Pancreas (tissue), 10 donors: ENCODE measurements at regions not wholly inside any gene's neighbourhood (a gene's known extent, or its start where the extent isn't known, plus 50 kb on each side); places are given as distances from the start of the nearest gene placed in this dataset.

ENCODE experiments used
- ATAC-seq, 4 donors: fragments of 200-7000 bp; cut with Tn5 transposase; one replicate each; pipeline versions ENCODE4 v1.8.0 to v1.9.1; 2020; ENCODE audit warnings: mild to moderate bottlenecking in 4 of 4, moderate library complexity in 4 of 4
- DNase-seq, 6 donors: peaks; one replicate each; pipeline ENCODE4 v3.0.0-alpha.2; 2020
- FAIRE-seq: peaks from 2 replicates; lab custom pipeline; 2012; peaks lifted over from hg19 to GRCh38; lab: Jason Lieb, UNC
- H3K27ac ChIP-seq, 4 donors: fragments of 200-600 bp; sonication (generic); 1 replicate in 3 of 4; 2 replicates in 1 of 4; pipeline versions ENCODE4 v1.5.0 to v1.8.0; 2020
- H3K27me3 ChIP-seq, 4 donors: fragments of 200-600 bp; one replicate each; pipeline ENCODE4 v1.8.0; 2021
- H3K36me3 ChIP-seq, 3 donors: fragments of 200-600 bp; sonication (generic) in 1 of 3; one replicate each; pipeline versions ENCODE4 v1.5.0 to v1.8.0; 2020 to 2021
- H3K4me1 ChIP-seq, 3 donors: fragments of 200-600 bp; one replicate each; pipeline ENCODE4 v1.8.0; 2021
- H3K4me3 ChIP-seq, 4 donors: fragments of 200-600 bp; sonication (generic) in 2 of 4; one replicate each; pipeline versions ENCODE4 v1.5.0 to v1.8.0; 2020 to 2021
- H3K9me3 ChIP-seq, 4 donors: fragments of 200-600 bp; one replicate each; pipeline ENCODE4 v1.8.0; 2021
- WGBS, 2 donors: extraction: QIAGEN DNeasy Blood & Tissue Kit; methylation state at CpG; one replicate each; pipeline ENCODE4 v1.1.7; 2013; 5-methylcytosine and 5-hydroxymethylcytosine counted together
- intact Hi-C, 3 donors: fragments of 100-400 bp; cut with DNase I; formaldehyde crosslinking; loops; one replicate each; pipeline versions ENCODE4 v1.11.1 to v1.14.2; 2022
- TF ChIP-seq, protein P1 (sequence below), 4 donors: fragments of 200-600 bp; sonication (generic) in 3 of 4; IDR thresholded peaks; one replicate each; pipeline versions ENCODE4 v1.5.0 to v1.8.0; 2021; ENCODE audit warnings: antibody characterized with exemption in 4 of 4
- donor health status: healthy with polysubstance abuse.
- donor health status: DM: no; HTN: no; CAD: no; lungs with moderate emphysema.
- donor health status: DM: no; HTN: no; CAD: no.
- donor health status: control.
- donor health status: control.
- donor health status: Bipolar disorder and iron deficiency.
- donor health status: DM: yes; HTN: yes; CAD: no.
- donor health status: DM: no; HTN: no; CAD: no.
- donor health status: DM: no; HTN: no; CAD: no.
- donor health status: DM: yes; HTN: yes; CAD: no.

DNA sequence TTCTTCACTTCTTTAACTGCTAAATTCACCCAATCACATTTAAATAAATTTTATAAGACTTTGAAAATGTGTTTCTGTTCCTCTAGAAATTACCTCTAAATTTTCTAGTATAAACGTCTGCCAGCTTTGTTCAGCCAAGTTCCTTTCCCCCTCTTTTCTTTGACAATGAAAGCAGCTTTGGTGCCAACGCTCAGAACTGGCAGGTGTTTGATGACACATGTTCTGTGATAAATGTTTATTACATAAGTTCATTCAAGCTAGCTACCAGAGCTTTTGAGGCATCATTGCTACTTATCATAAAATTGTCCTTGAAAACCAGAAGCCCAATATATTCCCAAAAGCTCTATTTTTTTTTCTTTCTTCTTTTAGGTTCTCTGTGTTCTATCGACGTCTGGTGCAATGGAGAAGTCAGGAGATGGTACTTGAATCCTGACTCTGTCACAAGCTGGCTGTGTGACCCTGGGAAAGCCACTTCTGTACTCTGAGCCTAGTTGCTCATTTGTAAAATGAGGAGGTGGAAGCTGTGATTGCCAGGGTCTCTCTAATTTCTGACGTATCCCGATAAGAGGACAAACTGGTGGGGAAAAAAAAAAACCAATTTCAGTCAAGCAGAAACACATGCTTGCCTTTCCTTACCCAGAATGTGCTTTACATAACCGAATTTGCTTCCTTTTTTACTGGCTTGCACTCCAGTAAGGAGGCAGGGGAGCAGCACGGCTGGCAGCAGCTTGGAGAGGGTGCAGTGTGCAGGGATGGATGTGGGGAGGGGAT, 187.1 kb upstream of the LPP start:
- no peak for DNase-seq
- Histone ChIP-seq H3K27me3 (no peaks in the 10 kb centered on the region), H3K4me1 (peaks cover 5 to 7% (median 6%) of the 10 kb centered on the region in 3 donors), H3K36me3 (no peaks in the 10 kb centered on the region), H3K4me3 (no peak overlapping the region), H3K9me3 (no peaks in the 10 kb centered on the region), H3K27ac (no peak overlapping the region)
- no peak for FAIRE-seq
- ATAC-seq, result no peak
- WGBS, 2 donors, result 47 to 49% methylated on average over 8 of the region's 8 CpGs
- TF ChIP-seq, protein P1, sequence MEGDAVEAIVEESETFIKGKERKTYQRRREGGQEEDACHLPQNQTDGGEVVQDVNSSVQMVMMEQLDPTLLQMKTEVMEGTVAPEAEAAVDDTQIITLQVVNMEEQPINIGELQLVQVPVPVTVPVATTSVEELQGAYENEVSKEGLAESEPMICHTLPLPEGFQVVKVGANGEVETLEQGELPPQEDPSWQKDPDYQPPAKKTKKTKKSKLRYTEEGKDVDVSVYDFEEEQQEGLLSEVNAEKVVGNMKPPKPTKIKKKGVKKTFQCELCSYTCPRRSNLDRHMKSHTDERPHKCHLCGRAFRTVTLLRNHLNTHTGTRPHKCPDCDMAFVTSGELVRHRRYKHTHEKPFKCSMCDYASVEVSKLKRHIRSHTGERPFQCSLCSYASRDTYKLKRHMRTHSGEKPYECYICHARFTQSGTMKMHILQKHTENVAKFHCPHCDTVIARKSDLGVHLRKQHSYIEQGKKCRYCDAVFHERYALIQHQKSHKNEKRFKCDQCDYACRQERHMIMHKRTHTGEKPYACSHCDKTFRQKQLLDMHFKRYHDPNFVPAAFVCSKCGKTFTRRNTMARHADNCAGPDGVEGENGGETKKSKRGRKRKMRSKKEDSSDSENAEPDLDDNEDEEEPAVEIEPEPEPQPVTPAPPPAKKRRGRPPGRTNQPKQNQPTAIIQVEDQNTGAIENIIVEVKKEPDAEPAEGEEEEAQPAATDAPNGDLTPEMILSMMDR (IDR thresholded peaks at IDR 0.05), result no peak
- intact Hi-C loops, result no loop called here

DNA sequence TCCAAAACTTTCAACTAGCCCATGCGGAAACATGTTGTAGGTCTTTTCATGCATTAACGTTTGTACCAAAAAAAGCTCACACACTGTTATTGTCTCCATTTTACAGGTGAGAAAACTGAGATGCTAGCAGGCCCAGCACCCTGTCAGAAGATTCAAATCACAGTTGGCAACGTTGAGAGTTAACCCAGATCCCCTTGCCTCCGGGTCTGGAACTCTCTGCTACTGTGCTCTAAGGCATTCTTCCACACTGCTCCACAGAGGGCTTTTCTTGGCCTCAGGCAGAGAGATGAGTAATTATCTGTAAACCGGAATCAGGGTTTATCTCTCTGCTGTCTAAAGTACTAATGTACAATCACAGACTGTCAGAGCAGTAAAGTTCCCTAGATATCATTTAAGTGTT, 186.0 kb upstream of the LPP start:
- peaks cover 5 to 7% (median 6%) of the 10 kb centered on the region in 3 donors for H3K4me1 ChIP-seq
- FAIRE-seq (no peak), DNase-seq (no peak), ATAC-seq (no peak)
- no peak overlapping the region for H3K27ac ChIP-seq
- H3K27me3 ChIP-seq, result no peaks in the 10 kb centered on the region
- no peaks in the 10 kb centered on the region for H3K36me3 ChIP-seq
- WGBS, 2 donors, result 74 to 81% methylated on average over 5 of the region's 5 CpGs
- intact Hi-C loops, result no loop called here
- TF ChIP-seq, protein P1 (IDR thresholded peaks at IDR 0.05), result no peak
- H3K4me3 ChIP-seq, result no peak overlapping the region
- H3K9me3 ChIP-seq, result no peaks in the 10 kb centered on the region

DNA sequence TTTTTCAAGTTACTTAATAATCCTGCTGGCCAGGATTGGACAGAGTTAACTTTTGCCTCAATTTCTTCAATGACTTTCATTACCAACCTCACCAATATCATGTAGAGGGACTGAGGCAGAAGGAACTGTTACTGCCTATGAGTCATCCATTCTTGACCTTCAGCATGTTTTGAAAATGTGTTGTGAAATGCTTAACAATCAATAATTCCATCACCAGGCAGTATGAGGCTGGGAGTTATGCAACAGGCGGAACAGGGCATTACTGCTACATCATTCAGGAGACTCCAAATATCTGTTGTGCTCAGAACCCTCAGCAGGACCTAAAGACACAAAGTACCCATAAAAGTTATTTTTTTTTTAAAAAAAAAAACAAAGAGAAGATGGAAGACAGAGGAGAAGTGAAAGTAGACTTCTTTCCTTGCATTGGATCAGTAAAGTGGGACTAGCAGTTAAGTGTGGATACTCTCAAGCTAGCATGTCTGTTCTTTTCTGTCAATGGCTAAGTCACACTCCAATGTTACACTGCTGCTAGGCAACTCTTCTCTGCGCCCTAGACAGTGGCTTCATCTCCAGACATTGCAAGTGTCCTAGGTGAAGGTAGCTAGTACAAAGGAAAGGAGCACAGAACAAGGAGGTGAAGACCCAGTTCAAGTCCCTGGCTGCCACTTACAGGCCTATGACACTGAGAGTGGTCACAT, 184.9 kb upstream of the LPP start:
- Histone ChIP-seq H3K4me3 (no peak overlapping the region), H3K36me3 (no peaks in the 10 kb centered on the region), H3K27ac (no peak overlapping the region), H3K27me3 (no peaks in the 10 kb centered on the region), H3K9me3 (no peaks in the 10 kb centered on the region), H3K4me1 (peaks cover 5 to 7% (median 6%) of the 10 kb centered on the region in 3 donors)
- ATAC-seq (peak; percentile 90 to 95 (median 92)), DNase-seq (peak in 3 of 6 donors; percentile 43 to 63 (median 62)), FAIRE-seq (no peak)
- intact Hi-C loops, result no loop called here
- TF ChIP-seq, protein P1 (IDR thresholded peaks at IDR 0.05), result no peak
- 63 to 65% methylated on average over 2 of the region's 2 CpGs for WGBS, 2 donors

DNA sequence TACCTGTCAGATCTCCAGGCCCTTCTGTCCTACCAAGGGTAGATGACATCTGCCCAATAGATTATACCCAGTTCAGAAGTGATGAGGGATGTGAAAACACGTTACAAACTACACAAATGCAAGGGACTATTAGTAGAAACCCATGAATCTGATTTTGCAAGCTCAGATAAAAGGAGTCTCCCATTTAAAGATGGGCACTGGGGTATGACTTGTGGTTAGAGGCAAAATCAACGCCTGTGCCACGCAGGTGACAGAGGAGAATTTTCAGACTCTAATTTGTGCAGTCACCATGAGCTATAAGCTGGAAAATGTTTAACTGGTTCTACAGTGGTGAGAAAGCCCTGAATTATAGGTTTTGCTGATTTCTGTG, 184.4 kb upstream of the LPP start:
- no peak for DNase-seq
- Histone ChIP-seq H3K9me3 (no peaks in the 10 kb centered on the region), H3K4me1 (peaks cover 5 to 7% (median 6%) of the 10 kb centered on the region in 3 donors), H3K27me3 (no peaks in the 10 kb centered on the region), H3K4me3 (no peak overlapping the region), H3K27ac (no peak overlapping the region), H3K36me3 (no peaks in the 10 kb centered on the region)
- FAIRE-seq, result no peak
- intact Hi-C loops, result no loop called here
- no peak for ATAC-seq
- TF ChIP-seq, protein P1 (IDR thresholded peaks at IDR 0.05), result no peak
- WGBS, 2 donors, result 94 to 98% methylated on average over 3 of the region's 3 CpGs

DNA sequence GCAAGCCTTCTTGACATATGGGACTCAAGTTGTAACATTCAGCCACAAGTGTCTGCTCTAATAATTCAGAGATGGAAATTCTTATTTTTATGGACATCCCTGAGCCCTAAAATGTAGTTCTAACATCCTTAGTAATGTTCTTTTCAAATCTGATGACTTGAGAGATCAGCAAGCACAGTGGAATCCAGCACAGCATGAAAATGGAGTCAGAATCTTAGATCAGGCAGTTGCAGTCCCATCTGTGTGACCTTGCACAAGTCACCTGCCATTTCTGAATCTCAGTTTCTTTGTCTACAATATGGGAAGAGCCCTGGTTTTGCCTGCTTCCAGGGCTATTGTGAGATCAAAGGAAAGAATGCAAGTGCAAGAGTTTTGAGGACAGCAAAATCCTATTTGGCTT, 183.9 kb upstream of the LPP start:
- Histone ChIP-seq H3K27me3 (no peaks in the 10 kb centered on the region), H3K27ac (no peak overlapping the region), H3K9me3 (no peaks in the 10 kb centered on the region), H3K4me1 (peaks cover 5 to 7% (median 6%) of the 10 kb centered on the region in 3 donors), H3K36me3 (no peaks in the 10 kb centered on the region), H3K4me3 (no peak overlapping the region)
- intact Hi-C loops, result no loop called here
- FAIRE-seq, result no peak
- no peak for DNase-seq
- TF ChIP-seq, protein P1 (IDR thresholded peaks at IDR 0.05), result no peak
- ATAC-seq, result no peak
